NCI-H82 treated with DMSO at 0.1 percent for 48 hours (cell line): ENCODE measurements at regions not wholly inside any gene's neighbourhood (a gene's known extent, or its start where the extent isn't known, plus 50 kb on each side); places are given as distances from the start of the nearest gene placed in this dataset.

Experiments used
- DNase-seq: peaks from one replicate; lab custom pipeline; 2025; ENCODE audit not compliant: unreplicated experiment; lab: John Stamatoyannopoulos, UW

DNA sequence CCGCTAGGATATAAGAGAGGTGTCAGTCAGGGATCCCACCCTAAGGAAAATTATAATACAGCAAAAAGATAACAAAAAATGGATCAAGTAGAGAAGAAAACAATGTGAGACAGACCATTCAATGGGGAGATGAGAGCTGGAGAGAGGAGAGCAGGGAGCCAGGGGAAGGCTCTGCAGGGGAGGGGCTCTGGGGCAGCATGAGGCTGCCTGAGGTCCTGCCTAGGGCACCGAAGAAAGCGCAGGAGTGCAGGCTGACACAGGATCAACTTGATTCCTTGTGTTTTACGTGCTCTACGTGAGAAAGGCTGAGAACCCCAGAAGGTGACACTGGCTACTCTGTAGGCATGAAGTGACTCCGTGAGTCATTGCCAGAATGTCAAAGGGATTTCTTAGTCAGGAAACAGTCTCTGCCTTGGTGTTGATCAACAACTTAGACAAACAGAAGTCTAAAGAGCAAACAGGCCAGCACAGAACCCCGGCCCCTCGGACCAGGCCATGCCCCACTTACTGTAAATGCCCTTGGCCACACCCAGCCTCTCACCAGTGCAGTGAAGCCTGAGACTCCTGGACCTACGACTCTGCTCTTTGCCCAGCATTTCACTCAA, 290.1 kb upstream of the PRDM1 start:
- no peak for DNase-seq

DNA sequence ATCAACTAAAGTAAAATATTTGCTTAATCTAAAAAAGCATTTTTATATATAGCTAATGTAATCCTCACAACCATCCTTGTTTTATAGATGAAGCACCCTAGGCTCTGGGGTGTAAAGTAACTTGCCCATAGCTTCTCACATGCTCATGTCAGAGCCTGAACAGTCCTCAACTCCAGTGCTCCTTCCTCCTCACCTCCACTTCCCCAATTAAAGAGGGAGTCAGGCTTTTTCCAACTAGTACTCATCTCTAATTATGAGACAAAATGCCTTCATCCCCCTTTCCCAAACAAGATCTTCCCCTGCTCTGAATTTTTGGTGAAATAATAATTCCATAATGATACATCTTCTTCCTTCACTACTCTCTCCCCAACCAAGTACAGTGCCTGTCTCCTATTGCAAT, 290.8 kb upstream of the PRDM1 start:
- DNase-seq, result no peak

DNA sequence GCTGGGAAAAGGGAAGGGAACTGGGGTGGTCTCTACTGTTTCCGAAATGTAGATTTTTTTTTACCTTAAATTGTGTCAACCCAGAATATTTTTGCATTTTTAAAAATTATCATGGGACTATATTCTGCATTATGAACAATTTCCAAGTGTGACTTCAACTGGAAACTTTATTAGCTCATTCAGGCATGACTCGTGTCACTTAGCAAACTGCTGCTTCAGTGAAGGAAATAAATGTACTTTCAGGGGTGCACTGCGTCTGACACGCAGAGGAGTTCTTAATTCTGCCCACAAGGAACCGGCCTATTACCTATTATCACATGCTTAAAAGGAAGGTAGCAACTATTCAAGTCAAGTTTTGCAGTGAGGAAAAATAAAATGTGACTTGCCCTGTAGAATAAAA, 291.3 kb upstream of the PRDM1 start:
- no peak for DNase-seq

DNA sequence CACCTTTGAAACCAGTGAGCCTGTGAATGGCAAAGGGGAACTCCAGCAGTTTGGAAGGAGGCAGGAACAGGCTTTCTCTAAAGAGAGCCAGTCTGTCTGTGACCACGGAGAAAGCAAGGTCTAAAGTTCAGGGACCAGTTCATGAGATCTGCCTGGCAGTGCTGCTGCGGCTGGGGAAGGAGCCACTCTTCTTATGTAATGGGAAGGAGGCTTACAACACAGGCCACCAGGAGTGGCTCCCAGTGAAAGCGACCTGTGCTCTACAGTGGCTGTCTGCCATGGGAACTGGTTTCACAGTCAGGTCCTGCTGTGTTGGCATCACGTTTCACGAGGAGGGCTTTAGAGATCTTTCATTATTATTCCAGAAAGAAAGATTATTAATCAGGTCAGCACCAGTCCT, 291.9 kb upstream of the PRDM1 start:
- DNase-seq, result no peak

DNA sequence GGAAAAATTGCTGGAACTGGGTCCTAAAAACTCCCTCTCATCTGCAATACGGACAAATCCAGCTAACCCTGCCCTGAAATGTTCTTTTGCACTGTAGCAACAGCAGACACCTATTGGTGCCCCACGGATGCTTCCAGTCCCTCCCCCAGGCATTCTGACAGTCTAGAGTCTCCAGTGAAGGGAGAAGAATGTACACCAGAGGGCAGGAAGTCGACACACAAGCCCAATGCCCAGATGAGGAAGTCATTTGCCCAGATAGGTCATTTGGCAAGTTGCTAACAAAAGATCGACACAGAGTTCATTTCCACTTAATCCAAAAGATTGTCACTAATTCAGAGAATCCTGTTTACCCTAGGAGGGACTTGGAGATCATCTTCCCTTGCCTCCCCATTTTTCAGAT, 293.0 kb upstream of the PRDM1 start:
- DNase-seq, result no peak

DNA sequence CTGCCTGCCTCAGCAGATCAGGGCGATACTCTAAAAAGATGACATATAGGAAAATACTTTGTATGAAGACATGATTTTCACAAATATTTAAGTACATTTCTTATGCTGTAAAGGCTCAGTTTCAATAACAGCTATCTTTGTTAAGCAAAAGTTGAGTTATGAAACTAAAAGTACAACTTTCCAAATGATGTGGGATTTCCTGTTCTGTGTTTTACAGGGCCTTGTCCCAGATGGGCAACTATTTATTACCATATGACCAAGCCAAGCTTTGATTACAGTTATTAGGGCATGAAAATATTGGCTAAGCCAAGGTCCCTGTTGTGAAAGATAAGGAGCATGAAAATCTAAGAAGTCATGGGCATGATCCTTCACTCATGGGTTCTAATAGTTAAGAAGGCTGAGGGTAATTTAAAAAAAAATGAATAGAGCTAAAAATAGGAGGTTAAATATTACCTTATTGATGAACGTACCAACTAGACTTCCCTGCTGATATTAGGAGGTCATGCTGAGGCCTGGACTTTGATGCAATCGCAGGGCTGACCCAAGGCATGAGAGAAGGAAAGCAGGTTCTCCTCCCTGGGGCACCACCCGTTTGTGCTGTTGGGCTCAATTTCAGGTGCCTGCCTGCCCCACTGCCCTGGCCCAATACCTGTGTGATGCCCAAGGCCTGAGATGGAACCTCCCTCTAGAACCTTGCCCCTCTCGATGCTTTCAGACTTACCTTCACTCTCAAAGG, 294.4 kb upstream of the PRDM1 start:
- no peak for DNase-seq

DNA sequence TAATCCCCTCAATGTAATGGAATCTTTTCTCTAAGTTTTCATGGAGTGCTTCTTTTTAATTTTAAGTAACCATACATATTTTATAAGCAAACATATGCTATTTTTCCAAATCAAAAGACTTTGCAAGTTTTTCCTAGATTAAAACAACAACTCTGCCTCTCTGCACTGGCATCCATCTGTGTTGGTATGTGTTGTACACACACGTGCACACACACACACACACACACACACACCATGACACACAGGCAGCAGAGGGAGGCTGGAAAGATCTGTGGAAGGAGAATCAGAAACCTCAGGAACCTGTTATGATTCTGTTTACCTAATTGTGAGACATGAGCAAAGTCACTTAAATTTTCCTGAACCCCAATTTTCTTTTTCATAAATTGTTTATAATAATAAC, 295.0 kb upstream of the PRDM1 start:
- DNase-seq, result no peak

DNA sequence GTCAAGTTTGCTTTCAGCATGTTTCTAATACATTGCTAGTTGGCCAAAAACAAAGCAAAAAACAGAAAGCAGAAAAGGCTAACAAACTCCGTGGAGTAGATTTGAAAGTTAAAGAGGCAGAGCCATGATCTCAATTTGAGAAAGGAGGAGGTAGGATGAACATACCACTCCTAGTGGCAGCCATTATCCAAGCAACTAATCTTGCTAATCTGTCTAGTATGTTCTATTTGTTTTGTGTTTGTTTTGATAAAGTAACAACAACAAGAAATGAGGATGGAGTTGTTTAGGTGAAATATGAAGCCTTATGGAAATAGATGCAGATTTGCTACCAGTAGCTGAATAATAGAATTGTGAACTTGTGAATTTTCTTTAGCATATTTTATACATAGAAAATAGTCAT, 295.5 kb upstream of the PRDM1 start:
- DNase-seq, result no peak

DNA sequence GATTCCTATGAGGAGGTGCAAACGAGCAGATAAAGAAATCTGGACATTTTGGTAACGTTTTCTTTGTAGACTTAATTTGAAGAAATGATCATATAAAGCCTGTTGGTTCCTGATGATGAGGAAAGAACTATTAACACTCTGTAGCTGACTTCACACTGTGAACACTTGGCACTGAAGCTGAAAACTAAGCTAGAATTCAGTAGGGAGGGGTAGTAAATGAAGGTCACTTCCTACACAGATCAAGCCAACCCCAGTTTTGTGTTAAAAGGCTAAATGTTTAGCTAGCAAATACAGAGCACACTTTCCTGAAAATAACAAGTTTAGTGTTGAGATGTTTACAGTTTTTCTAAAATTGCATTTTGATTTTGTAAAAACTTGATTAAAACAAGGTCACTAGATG, 296.2 kb upstream of the PRDM1 start:
- no peak for DNase-seq

DNA sequence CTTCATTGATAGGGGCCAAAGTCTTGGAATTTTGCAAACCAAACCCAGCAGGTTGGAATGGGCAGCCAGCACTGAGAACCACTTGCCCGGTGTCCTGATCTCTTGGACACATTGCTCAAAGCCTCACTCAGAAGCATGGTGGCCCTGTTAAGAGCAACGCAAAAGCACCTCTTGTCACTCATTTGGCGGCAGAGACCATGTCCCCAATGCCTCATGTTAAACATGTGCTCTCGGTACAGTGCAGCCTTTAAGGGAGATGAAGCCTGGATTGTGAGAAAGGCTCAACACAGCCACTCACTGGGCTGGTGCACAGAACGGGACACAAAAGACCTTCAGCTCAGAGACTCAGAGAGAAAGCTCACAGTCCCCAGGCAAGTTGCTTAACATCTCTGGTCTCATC, 298.4 kb upstream of the PRDM1 start:
- DNase-seq, result no peak

DNA sequence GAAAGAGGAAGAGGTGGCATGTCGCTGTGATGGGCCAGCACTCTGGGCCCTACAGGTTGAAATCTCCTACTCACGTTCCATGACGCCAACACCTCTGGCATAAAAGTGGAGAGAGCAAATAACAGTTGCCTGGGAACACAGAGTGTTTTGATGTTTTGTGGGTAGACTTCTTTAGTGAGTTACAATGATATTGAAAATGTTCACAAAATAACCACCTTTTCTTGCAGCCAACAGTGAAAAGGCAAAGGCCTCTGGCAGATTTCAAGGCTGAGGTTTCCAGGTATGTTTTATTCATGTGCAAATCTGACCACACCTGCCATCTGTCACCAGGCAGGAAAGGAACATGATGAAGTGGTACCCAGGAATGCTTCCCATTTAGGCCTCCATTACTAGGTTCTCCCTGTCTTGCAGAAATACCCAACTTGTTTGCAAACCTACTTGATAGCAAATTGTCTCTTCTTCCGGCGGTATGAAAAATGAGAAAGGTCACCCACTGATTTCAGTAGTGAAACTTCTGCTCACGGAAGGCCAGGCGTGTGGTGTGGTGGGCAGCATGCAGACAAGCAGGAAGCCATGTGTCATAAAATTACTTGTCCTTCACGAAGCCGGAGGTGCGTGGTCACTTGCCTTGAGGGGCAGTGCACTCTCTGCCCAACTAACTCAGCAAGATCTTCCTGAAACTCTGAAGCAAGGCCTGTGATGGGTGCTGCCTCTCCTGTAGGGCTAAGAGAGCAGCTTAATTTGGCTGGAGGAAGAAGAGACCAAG, 299.1 kb upstream of the PRDM1 start:
- DNase-seq, result no peak

DNA sequence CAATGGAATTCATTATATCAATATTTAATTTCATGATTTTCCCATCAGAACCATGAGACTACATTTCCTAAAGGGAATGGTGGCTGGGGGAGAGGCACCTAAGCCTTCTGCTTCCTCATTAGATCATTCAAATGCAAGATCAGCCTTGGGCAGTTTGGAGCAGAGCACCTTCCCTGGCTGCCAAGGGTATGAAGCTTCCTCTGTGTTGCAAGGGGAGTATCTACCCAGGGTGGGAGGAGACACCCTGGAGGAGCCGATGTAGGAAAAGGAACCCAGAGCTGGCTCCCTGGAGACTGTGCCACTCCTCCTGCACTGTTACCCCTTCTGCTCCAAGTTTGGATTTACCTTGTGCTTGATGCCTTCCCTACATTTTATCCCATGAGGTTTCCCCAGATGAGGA, 299.7 kb upstream of the PRDM1 start:
- no peak for DNase-seq

DNA sequence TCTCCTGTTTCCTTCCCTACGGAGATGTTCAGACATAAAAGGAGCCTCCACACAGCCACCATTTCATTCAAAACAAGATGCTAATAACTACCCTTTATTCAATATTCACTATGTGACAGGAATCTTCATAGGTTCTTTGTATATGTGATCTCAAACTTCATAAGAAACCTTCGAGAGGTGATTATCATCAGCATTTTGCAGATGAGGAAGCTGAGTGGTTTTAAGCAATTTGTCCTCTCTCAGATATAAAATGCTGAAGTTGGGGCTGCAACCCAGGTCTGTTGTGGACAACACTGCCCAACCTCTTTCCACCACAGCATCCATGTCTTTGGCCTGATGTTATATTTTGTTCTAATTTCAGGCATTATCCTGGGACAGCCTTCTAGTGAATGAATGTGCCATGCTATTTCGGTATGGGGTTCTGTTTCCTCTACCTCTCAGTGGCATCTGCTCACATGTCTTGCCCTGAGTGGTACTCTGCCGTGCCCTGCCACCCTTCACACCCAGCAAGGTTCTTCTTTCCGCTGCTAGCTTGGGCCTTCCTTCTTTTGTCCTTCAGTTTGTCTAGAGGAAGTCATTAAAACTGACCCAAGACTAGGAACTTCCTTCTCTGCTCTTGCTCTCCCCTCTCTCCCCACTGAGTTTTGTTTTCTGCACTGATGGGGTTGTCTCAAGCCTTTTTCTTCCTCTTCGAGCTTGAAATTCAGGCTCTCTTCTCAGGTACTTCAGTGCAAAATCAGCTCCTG, 300.9 kb upstream of the PRDM1 start:
- DNase-seq, result no peak

DNA sequence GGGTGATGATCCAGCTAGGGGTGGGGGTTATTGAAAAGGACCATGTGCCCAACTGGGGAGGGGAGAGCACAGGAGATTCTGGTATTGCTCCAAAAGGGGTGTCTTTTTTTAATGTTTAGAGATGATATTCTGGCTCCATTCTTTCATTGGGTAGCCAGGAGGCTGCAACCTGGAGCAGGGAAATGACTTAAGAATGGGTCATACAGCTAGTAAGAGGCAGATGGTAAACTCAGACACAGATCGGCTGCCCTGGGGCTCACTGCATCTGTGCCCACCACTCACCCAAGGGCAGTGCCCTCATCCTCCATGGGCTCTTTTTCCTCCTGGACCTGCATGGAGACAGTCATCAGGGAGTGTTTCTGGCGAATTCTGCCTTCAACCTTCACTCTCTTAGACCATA, 302.0 kb upstream of the PRDM1 start:
- no peak for DNase-seq

DNA sequence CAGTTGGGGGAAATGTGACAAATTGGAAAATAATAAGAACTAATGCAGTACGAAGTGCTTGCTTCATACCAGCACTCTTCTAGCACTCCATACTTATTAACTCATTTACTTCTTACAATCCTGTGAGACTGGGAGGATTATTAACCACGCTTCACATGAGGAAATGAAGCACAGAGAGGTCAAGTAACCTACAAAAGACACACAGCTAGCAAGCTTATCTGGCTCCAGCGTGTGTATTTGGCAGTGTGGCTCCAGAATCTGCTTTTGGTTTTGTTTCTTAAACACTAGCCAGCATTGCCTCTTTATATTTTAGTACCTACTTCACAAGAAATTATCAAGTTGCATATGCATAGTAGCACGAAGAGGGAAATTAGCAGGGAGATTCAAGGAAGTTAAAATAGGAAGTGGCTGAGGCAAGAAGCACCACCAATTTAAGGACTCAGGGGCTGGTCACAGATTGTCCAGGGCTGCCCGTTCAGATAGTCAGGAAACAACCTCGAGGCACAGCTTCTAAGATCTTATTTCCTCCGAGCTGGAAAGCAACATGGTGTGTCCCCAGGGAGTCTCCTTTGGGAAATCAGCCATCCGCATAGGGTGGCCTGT, 302.7 kb upstream of the PRDM1 start:
- DNase-seq, result no peak

DNA sequence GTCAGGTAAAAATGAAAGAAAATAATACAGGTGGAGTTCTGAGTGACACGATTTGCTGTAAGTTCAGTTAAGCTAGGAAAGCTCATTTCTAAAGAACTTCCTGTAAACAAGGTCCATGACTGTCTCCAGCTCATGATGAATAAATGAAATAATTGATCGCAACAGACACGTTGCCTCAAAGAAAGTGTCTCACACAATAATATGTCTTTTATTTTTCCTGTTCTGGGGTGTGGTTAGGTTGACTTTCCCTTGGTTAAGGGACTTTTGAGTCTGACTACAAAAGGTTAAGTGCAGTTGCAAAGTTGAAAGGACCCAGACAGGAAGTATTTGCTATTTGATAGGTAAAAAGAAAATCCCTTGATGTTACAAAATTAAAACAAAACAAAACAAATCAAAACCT, 304.2 kb upstream of the PRDM1 start:
- no peak for DNase-seq

DNA sequence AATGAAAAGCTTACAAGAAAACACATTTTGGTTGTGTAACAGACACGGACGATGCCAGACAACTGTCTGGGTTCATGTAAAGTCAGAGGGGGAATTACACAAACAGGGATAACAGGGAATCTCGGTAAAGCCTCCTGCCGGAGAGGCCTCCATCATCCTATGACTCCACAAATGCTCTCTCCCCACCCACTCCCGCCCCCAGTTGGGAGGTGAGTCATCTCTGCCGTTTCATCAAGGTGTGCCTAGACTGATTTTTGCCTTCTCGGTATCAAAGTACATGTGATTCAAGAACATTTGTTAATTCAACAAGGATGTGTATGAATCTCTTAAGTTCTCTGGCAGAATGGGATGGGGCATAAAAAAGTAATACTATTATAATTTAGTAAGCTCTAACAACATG, 304.9 kb upstream of the PRDM1 start:
- no peak for DNase-seq

DNA sequence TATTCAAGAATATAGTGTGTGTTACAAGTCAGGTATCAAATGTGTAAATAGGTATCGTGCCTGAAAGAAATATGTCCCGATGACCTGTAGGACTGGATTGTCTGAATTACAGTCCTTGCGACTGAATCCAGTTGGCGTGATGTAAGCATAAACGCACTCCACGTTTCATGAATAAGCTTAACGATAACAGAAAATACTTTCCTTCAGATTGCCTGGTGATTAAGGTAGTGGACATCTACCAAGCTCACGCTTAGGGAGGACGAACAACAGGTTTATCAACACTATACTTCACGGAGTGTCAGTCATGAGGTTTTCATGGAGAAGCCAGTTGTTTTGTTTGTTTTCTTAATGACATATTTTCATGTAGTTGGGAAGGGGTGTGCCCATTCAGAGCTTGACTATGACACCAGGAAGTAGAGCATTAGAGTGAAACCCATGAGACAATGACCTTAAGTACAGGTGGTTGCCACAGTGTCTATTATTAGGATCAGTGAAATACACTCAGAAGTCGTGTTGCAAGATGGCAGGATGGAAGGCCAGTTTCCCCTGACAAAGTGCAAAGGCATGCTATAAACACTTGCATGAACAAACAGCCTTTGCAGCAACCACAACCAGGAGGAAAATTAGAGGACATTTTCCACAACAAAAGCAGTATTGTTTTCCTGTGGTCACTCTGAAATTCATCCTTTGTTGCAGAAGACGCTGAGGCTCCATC, 305.8 kb upstream of the PRDM1 start:
- no peak for DNase-seq

DNA sequence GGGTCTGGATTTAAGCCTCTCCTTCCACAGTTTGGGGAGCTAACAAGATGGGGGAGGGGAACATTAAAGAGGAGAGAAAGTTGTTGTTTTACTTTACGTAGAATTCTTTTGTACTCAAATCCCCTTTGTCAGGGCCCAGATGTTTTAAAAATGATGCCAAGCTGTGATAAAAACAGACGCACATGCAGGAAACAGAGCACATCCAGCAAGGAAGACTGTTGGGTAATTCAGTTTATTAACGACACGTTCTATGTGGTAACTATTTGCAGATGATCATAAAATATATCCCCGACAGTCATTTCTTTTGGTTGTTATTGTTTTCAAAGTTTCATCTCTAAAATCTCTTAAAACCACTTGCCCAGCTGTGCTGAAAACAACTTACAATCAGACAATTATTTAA, 307.0 kb upstream of the PRDM1 start:
- DNase-seq, result no peak

DNA sequence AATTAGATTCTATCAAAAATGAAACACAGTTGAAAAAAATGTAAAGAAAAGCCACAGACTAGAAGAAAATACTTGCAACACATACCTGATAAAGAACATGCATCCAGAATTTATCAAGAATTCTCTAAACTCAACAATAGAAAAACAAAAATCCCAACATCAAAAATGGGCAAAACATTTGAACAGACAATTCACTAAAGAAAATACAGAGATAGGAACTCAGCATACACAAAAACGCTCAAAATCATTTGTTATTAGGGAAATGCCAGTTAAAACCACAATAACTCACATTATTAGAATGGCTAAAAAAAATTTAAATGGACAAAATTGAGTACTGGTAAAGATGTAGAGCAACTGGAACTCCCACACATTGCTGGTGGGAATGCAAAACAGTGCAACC, 311.0 kb upstream of the PRDM1 start:
- no peak for DNase-seq

DNA sequence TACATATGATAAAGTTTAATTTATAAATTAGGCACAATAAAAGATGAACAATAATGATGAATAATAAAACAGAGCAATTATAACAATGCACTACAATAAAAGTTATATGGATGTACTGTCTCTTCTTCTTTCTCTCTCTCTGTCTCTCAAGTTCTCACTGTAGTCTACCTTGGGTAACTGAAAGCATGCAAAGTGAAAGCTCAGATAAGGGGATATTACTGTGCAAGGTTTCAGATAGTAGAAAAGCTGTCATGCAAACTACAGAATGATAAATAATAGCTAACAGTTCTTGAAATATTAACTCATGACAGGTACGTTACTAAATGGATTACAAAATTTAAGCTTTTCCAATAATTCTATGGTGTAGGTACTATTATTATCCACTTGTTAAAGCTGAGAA, 311.9 kb upstream of the PRDM1 start:
- no peak for DNase-seq
